RWPE2 (cell line): ENCODE measurements at regions not wholly inside any gene's neighbourhood (a gene's known extent, or its start where the extent isn't known, plus 50 kb on each side); places are given as distances from the start of the nearest gene placed in this dataset.
"Not testable (repeated sequence)": the region's sequence is repeated elsewhere in the genome, so short reads cannot be mapped to it uniquely, and the experiment has no call there.

Experiments
- ATAC-seq: fragments of 200-7000 bp; cut with Tn5 transposase; 3 replicates; pipeline ENCODE4 v1.9.1; 2021; ENCODE audit warnings: low read depth
- DNase-seq: peaks from one replicate; pipeline ENCODE4 v3.0.0-alpha.2; 2020; ENCODE audit warnings: low spot score
- H3K27ac ChIP-seq: fragments of 450-650 bp; 2 replicates; pipeline ENCODE4 v1.5.1; 2017; ENCODE audit warnings: mild to moderate bottlenecking; ENCODE audit not compliant: poor library complexity, severe bottlenecking
- H3K27me3 ChIP-seq: fragments of 250-450 bp; sonication (Bioruptor Pico); 2 replicates; pipeline ENCODE4 v1.5.1; 2021; ENCODE audit warnings: mild to moderate bottlenecking, moderate library complexity; ENCODE audit not compliant: insufficient read depth, poor library complexity, severe bottlenecking
- H3K36me3 ChIP-seq: fragments of 250-450 bp; sonication (Bioruptor Pico); 2 replicates; pipeline ENCODE4 v1.5.1; 2020; ENCODE audit warnings: low read depth, mild to moderate bottlenecking, moderate library complexity
- H3K4me1 ChIP-seq: fragments of 250-450 bp; sonication (Bioruptor Pico); 2 replicates; pipeline ENCODE4 v1.5.1; 2021; ENCODE audit warnings: mild to moderate bottlenecking, moderate library complexity; ENCODE audit not compliant: insufficient read depth, poor library complexity, severe bottlenecking
- H3K4me3 ChIP-seq: fragments of 250-450 bp; sonication (Bioruptor Pico); 2 replicates; pipeline ENCODE4 v1.5.1; 2021; ENCODE audit warnings: mild to moderate bottlenecking, moderate library complexity; ENCODE audit not compliant: severe bottlenecking
- H3K9me3 ChIP-seq: fragments of 250-450 bp; sonication (Bioruptor Pico); 2 replicates; pipeline ENCODE4 v1.5.1; 2021; ENCODE audit warnings: mild to moderate bottlenecking, moderate library complexity; ENCODE audit not compliant: severe bottlenecking
- TF ChIP-seq, protein P1 (sequence below): fragments of 450-650 bp; IDR thresholded peaks from one replicate; pipeline ENCODE4 v1.5.1; 2017; ENCODE audit warnings: mild to moderate bottlenecking, moderate library complexity; ENCODE audit not compliant: poor library complexity, severe bottlenecking

DNA sequence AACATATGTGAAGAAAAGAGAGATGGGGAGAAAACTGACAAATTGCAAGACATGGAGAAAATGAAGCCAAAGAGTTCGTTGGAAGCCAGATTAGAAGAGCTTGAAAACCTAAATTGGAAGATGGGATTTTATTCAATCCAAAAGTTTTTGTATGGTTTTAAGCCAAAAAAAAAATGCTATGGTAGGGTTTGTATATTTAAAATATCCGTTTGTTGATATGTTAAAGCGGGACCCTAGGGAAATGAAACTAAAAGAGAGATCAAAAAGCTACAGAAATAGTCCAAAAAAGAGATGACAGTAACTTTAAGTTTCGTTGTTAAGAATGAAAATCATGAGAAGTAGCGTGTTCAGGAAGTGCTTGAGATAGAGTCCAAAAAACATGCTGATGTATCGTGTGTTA lies 617.7 kb upstream of the ADGRL2 start:
- TF ChIP-seq, protein P1, sequence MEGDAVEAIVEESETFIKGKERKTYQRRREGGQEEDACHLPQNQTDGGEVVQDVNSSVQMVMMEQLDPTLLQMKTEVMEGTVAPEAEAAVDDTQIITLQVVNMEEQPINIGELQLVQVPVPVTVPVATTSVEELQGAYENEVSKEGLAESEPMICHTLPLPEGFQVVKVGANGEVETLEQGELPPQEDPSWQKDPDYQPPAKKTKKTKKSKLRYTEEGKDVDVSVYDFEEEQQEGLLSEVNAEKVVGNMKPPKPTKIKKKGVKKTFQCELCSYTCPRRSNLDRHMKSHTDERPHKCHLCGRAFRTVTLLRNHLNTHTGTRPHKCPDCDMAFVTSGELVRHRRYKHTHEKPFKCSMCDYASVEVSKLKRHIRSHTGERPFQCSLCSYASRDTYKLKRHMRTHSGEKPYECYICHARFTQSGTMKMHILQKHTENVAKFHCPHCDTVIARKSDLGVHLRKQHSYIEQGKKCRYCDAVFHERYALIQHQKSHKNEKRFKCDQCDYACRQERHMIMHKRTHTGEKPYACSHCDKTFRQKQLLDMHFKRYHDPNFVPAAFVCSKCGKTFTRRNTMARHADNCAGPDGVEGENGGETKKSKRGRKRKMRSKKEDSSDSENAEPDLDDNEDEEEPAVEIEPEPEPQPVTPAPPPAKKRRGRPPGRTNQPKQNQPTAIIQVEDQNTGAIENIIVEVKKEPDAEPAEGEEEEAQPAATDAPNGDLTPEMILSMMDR: no peak
- Histone ChIP-seq H3K27me3 (no peaks in the 10 kb centered on the region), H3K9me3 (peaks cover 2% of the 10 kb centered on the region), H3K36me3 (no peaks in the 10 kb centered on the region), H3K27ac (no peak overlapping the region), H3K4me3 (no peak overlapping the region), H3K4me1 (peaks cover 31% of the 10 kb centered on the region)
- ATAC-seq: no peak
- no peak for DNase-seq

DNA sequence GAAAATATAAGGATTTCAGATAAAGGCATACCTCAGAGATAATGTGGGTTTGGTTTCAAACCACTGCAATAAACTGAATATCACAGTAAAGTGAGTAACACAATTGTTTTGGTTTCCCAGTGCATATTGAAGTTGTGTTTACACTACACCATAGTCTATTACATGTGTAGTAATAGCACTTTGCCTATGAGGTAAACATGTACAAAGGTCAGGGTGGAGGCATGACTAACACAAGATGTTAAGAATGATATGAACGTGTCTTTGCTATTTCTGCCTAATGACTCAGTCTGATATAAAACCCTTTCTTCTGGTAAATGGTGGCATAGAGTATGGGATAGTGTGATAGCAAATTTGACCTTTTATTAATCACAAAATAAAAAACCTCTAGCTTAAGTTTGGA lies 621.5 kb upstream of the ADGRL2 start:
- H3K27me3 ChIP-seq: no peaks in the 10 kb centered on the region
- no peak overlapping the region for H3K4me3 ChIP-seq
- peaks cover 2% of the 10 kb centered on the region for H3K9me3 ChIP-seq
- H3K36me3 ChIP-seq: no peaks in the 10 kb centered on the region
- DNase-seq: no peak
- TF ChIP-seq, protein P1: no peak
- H3K4me1 ChIP-seq: peaks cover 16% of the 10 kb centered on the region
- no peak overlapping the region for H3K27ac ChIP-seq
- peak; percentile 70 for ATAC-seq

DNA sequence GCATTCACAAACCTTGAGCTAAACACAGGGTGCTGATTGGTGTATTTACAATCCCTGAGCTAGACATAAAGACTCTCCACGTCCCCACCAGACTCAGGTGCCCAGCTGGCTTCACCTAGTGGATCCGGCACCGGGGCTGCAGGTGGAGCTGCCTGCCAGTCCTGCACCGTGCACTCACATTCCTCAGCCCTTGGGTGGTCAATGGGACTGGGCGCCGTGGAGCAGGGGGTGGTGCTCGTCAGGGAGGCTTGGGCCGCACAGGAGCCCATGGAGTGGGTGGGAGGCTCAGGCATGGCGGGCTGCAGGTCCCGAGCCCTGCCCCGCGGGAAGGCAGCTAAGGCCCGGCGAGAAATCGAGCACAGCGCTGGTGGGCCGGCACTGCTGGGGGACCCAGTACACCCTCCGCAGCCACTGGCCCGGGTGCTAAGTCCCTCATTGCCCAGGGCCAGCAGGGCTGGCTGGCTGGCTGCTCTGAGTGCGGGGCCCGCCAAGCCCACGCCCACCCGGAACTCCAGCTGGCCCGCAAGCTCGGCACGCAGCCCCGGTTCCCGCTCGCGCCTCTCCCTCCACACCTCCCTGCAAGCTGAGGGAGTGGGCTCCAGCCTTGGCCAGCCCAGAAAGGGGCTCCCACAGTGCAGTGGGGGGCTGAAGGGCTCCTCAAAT lies 622.2 kb upstream of the ADGRL2 start:
- H3K27ac ChIP-seq, ATAC-seq: not testable (repeated sequence)

GRCh38 chr1:81174811-81175476 lies 625.8 kb upstream of the ADGRL2 start:
- Histone ChIP-seq H3K27me3 (no peaks in the 10 kb centered on the region), H3K4me1 (peaks cover 26% of the 10 kb centered on the region), H3K27ac (peak overlapping the region; percentile 81), H3K4me3 (no peak overlapping the region), H3K36me3 (no peaks in the 10 kb centered on the region), H3K9me3 (peaks cover 12% of the 10 kb centered on the region)
- DNase-seq (peak; percentile 93), ATAC-seq (peak; percentile 91)
- TF ChIP-seq, protein P1: peak; percentile 38

More for the DNA sequence above, 622.2 kb upstream of the ADGRL2 start:
- peaks cover 23% of the 10 kb centered on the region for H3K4me1 ChIP-seq
- H3K36me3 ChIP-seq, H3K4me3 ChIP-seq, H3K9me3 ChIP-seq, DNase-seq, H3K27me3 ChIP-seq: not testable (repeated sequence)

GRCh38 chr1:81174052-81174451 lies 626.7 kb upstream of the ADGRL2 start:
- Histone ChIP-seq H3K27ac (peak overlapping the region; percentile 81), H3K36me3 (no peaks in the 10 kb centered on the region), H3K27me3 (no peaks in the 10 kb centered on the region), H3K4me3 (no peak overlapping the region), H3K4me1 (peaks cover 20% of the 10 kb centered on the region), H3K9me3 (peaks cover 12% of the 10 kb centered on the region)
- TF ChIP-seq, protein P1: no peak
- DNase-seq: peak; percentile 62
- peak; percentile 19 for ATAC-seq
